ENCODE measurements at regions not wholly inside any gene's neighbourhood (a gene's known extent, or its start where the extent isn't known, plus 50 kb on each side); places are given as distances from the start of the nearest gene placed in this dataset.
A peak's percentile ranks its signal among the peaks of the same experiment; 100 is the strongest.

DNA sequence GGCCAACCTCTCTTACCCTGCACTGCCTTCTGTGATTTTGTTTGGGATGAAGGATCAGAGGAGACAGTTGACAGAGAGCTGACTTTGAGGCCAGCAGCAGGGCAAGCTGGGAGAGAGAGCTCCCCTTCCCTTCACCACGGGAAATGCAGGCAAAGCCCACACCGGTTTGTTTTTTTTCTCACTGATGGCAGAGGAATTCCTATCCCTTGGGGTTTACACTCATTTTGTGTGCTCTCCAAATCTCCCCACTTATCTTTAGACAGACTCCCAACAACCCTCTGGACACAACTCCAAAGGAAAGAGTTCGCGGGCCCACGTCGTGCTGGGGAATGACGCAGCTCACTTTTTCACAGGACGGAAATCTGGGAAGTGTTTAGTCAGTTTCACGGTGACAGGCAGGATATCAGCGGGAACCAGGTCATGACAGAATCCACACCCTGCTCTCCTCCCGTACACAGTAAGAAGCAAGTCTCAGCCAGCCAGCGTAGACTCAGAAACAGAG lies 68.3 kb upstream of the FAM171A1 start:
- peak overlapping the region in 1 of 2 donors; percentile 4 for H3K4me3 ChIP-seq
- H3K9me3 ChIP-seq: no peaks in the 10 kb centered on the region
- ATAC-seq (peak; percentile 69), DNase-seq (peak in 1 of 4 donors; percentile 42)
- intact Hi-C loops (cut with DNase I): loop anchor here in 1 of 2 donors (10.0 kb wide), 1 partner anchor 385 kb away; no protein-coding TSS in a partner anchor
- TF ChIP-seq, protein P1, sequence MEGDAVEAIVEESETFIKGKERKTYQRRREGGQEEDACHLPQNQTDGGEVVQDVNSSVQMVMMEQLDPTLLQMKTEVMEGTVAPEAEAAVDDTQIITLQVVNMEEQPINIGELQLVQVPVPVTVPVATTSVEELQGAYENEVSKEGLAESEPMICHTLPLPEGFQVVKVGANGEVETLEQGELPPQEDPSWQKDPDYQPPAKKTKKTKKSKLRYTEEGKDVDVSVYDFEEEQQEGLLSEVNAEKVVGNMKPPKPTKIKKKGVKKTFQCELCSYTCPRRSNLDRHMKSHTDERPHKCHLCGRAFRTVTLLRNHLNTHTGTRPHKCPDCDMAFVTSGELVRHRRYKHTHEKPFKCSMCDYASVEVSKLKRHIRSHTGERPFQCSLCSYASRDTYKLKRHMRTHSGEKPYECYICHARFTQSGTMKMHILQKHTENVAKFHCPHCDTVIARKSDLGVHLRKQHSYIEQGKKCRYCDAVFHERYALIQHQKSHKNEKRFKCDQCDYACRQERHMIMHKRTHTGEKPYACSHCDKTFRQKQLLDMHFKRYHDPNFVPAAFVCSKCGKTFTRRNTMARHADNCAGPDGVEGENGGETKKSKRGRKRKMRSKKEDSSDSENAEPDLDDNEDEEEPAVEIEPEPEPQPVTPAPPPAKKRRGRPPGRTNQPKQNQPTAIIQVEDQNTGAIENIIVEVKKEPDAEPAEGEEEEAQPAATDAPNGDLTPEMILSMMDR (IDR thresholded peaks at IDR 0.05): no peak
- H3K27ac ChIP-seq: peak overlapping the region; percentile 61 to 62
- H3K27me3 ChIP-seq: peaks cover 0 to 21% of the 10 kb centered on the region in 2 donors
- H3K36me3 ChIP-seq: no peaks in the 10 kb centered on the region
- H3K4me1 ChIP-seq: peaks cover 0 to 4% of the 10 kb centered on the region in 2 donors

DNA sequence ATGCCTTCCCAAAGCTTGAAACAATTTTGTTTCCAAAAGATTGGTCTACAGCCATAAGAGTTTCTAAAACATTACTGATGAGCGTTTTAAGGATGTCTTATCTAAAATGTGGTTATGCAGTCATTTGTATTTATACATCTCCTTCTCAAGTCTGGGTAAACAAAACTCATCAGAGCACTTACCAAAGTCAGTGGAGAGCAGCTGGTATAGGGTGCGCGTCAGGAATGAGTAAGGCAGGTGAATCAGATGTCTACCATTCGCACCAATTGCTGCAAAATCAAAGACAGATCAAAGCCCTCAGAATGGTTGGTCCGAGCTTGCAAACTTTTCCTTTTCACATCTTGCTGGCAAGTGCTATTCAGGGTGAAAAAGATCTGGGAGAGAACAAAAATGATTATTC lies 65.6 kb upstream of the FAM171A1 start:
- Histone ChIP-seq H3K4me3 (no peak overlapping the region), H3K27ac (no peak overlapping the region), H3K9me3 (no peaks in the 10 kb centered on the region), H3K27me3 (peaks cover 0 to 29% of the 10 kb centered on the region in 2 donors), H3K36me3 (no peaks in the 10 kb centered on the region), H3K4me1 (peaks cover 0 to 4% of the 10 kb centered on the region in 2 donors)
- DNase-seq (no peak), ATAC-seq (no peak)
- intact Hi-C loops (cut with DNase I): loop anchor here in 1 of 2 donors (10.0 kb wide), 1 partner anchor 388 kb away; no protein-coding TSS in a partner anchor
- TF ChIP-seq, protein P1 (IDR thresholded peaks at IDR 0.05): no peak

DNA sequence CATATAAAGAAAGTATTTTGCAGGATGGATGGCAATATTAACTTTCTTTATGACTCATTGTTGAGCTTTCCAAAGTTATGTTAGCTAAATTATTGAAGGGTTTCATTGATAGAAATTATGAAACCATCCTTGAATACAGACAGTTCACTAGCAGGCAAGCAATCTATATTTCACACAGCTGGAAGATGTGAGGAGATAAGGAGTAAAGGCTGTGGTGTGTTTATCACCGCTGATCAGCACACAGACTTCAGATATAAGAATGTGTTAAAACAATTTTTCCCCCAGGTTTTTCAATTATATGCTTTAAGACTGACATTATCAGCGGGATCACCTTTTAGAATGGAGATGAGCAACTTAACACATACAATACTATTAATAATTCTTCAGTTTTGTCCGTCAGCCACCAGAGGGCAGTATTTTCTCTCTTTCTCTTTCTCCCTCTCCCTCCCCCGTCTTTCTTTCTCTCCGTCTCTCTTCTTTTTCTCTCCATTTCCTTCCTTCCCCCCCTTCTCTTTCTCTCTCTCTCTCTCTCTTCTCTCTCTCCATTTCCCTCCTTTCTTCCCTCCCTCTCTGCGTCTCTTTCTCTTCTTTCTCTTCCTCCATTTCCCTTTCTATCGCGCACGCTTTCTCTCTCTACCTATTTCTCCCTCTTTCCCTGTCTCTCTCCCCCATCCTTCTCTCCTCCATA lies 62.9 kb upstream of the FAM171A1 start:
- H3K27me3 ChIP-seq: peaks cover 0 to 14% of the 10 kb centered on the region in 2 donors
- TF ChIP-seq, protein P1 (IDR thresholded peaks at IDR 0.05): peak; percentile 47 to 66
- no peak overlapping the region for H3K27ac ChIP-seq
- no peaks in the 10 kb centered on the region for H3K9me3 ChIP-seq
- DNase-seq: peak in 2 of 4 donors; percentile 67 to 75
- no peaks in the 10 kb centered on the region for H3K4me1 ChIP-seq
- H3K4me3 ChIP-seq: no peak overlapping the region
- intact Hi-C loops (cut with DNase I): loop anchor here in 1 of 2 donors (10.0 kb wide), 1 partner anchor 391 kb away; no protein-coding TSS in a partner anchor
- ATAC-seq: peak; percentile 82
- H3K36me3 ChIP-seq: no peaks in the 10 kb centered on the region

DNA sequence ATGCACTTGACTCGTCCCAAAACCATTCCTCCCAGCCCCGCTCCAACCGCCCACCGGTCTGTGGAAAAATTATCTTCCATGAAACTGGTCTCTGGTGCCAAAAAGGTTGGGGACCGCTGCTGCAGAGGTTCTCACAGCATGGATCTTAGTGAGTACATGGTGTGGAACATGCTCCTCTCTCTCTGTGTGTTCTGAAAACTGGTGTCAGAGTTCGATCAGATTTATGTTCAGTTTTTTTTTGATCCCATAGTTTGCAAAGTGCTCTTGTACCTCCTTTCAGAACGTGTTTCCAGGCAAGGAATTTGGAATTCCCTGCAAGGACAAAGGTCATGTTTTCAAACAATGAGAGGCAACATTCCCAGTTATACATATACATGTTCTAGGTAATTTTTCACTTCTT lies 61.2 kb upstream of the FAM171A1 start:
- Histone ChIP-seq H3K9me3 (no peaks in the 10 kb centered on the region), H3K27me3 (peaks cover 0 to 9% of the 10 kb centered on the region in 2 donors), H3K4me1 (no peaks in the 10 kb centered on the region), H3K4me3 (no peak overlapping the region), H3K27ac (no peak overlapping the region), H3K36me3 (no peaks in the 10 kb centered on the region)
- intact Hi-C loops (cut with DNase I): loop anchor here in 1 of 2 donors (10.0 kb wide), 1 partner anchor 393 kb away; no protein-coding TSS in a partner anchor
- ATAC-seq: no peak
- TF ChIP-seq, protein P1 (IDR thresholded peaks at IDR 0.05): no peak
- DNase-seq: no peak
